GM19328 (cell line): ENCODE measurements at regions not wholly inside any gene's neighbourhood (a gene's known extent, or its start where the extent isn't known, plus 50 kb on each side); places are given as distances from the start of the nearest gene placed in this dataset.

Experiments used
- ATAC-seq: cut with Tn5 transposase; IDR thresholded peaks from one replicate; pipeline ENCODE4 v1.9.1; 2021; ENCODE audit warnings: mild to moderate bottlenecking, moderate library complexity; ENCODE audit not compliant: unreplicated experiment

- ATAC-seq, result no peak
Observed at GRCh38 chr20:40494248-40494647, 194.8 kb downstream of the MAFB start.

- no peak for ATAC-seq
Observed at GRCh38 chr20:40493549-40493948, 195.5 kb downstream of the MAFB start.

- no peak for ATAC-seq
Observed at GRCh38 chr20:40493071-40493470, 196.0 kb downstream of the MAFB start.

- ATAC-seq, result no peak
Observed at GRCh38 chr20:40491009-40491590, 197.9 kb downstream of the MAFB start.

GRCh38 chr20:40489886-40490285, 199.2 kb downstream of the MAFB start:
- no peak for ATAC-seq

GRCh38 chr20:40488401-40488800, 200.6 kb downstream of the MAFB start:
- ATAC-seq, result no peak

GRCh38 chr20:40486297-40486696, 202.7 kb downstream of the MAFB start:
- no peak for ATAC-seq

GRCh38 chr20:40481743-40482458, 207.1 kb downstream of the MAFB start:
- ATAC-seq, result no peak

GRCh38 chr20:40481337-40481736, 207.7 kb downstream of the MAFB start:
- ATAC-seq, result no peak

GRCh38 chr20:40477805-40478204, 211.2 kb downstream of the MAFB start:
- ATAC-seq, result no peak

- ATAC-seq, result no peak
Observed at GRCh38 chr20:40476461-40476860, 212.6 kb downstream of the MAFB start.

- ATAC-seq, result no peak
Observed at GRCh38 chr20:40472905-40473304, 216.1 kb downstream of the MAFB start.

GRCh38 chr20:40471261-40471629, 217.8 kb downstream of the MAFB start:
- no peak for ATAC-seq

- ATAC-seq, result no peak
Observed at GRCh38 chr20:40470445-40471260, 218.4 kb downstream of the MAFB start.

- ATAC-seq, result no peak
Observed at GRCh38 chr20:40468759-40469158, 220.3 kb downstream of the MAFB start.

- ATAC-seq, result no peak
Observed at GRCh38 chr20:40467703-40468411, 221.2 kb downstream of the MAFB start.

- no peak for ATAC-seq
Observed at GRCh38 chr20:40467067-40467466, 222.0 kb downstream of the MAFB start.

GRCh38 chr20:40464731-40465208, 224.3 kb downstream of the MAFB start:
- no peak for ATAC-seq

- ATAC-seq, result no peak
Observed at GRCh38 chr20:40463171-40463570, 225.9 kb downstream of the MAFB start.

- ATAC-seq, result no peak
Observed at GRCh38 chr20:40462566-40462965, 226.5 kb downstream of the MAFB start.

GRCh38 chr20:40459299-40459698, 229.7 kb downstream of the MAFB start:
- no peak for ATAC-seq
